SK-N-MC (cell line): ENCODE measurements at regions not wholly inside any gene's neighbourhood (a gene's known extent, or its start where the extent isn't known, plus 50 kb on each side); places are given as distances from the start of the nearest gene placed in this dataset.
"Not testable (repeated sequence)": the region's sequence is repeated elsewhere in the genome, so short reads cannot be mapped to it uniquely, and the experiment has no call there.

Experiments
- EZH2 ChIP-seq: fragments of 200-600 bp; sonication (generic); IDR thresholded peaks from one replicate; pipeline ENCODE4 v1.6.1; 2017; ENCODE audit warnings: antibody characterized with exemption
- FOXP2 ChIP-seq: optimal IDR thresholded peaks from 2 replicates; pipeline ENCODE3; 2011; ENCODE audit warnings: mild to moderate bottlenecking, moderate library complexity; ENCODE audit not compliant: insufficient read depth; ENCODE audit errors: extremely low read length, control extremely low read depth

- TF ChIP-seq EZH2, FOXP2: not testable (repeated sequence)
These were observed 125.3 kb downstream of the GATA3 start for GRCh38 chr10:8179773-8180172.
